Non-pigmented ciliary epithelial cell (primary cell): ENCODE measurements at regions not wholly inside any gene's neighbourhood (a gene's known extent, or its start where the extent isn't known, plus 50 kb on each side); places are given as distances from the start of the nearest gene placed in this dataset.
A peak's percentile ranks its signal among the peaks of the same experiment; 100 is the strongest.

Source experiments
- DNase-seq: peaks from one replicate; pipeline ENCODE4 v3.0.0-alpha.2; 2010; ENCODE audit warnings: low read depth

GRCh38 chr9:78601957-78602565, 305.1 kb downstream of the PSAT1 start:
- DNase-seq = no peak

- no peak for DNase-seq
Measured at GRCh38 chr9:78605041-78606000, 308.4 kb downstream of the PSAT1 start.

- no peak for DNase-seq
Measured at GRCh38 chr9:78606001-78606379, 309.1 kb downstream of the PSAT1 start.

- no peak for DNase-seq
Measured at GRCh38 chr9:78607853-78608252, 310.9 kb downstream of the PSAT1 start.

GRCh38 chr9:78609450-78609849, 312.5 kb downstream of the PSAT1 start:
- no peak for DNase-seq

- no peak for DNase-seq
Measured at GRCh38 chr9:78612091-78612490, 315.2 kb downstream of the PSAT1 start.

GRCh38 chr9:78613006-78613405, 316.1 kb downstream of the PSAT1 start:
- no peak for DNase-seq

- DNase-seq = no peak
Measured at GRCh38 chr9:78614892-78615291, 318.0 kb downstream of the PSAT1 start.

GRCh38 chr9:78615372-78615771, 318.4 kb downstream of the PSAT1 start:
- no peak for DNase-seq

GRCh38 chr9:78618735-78619134, 321.8 kb downstream of the PSAT1 start:
- DNase-seq = no peak

GRCh38 chr9:78620303-78620702, 323.4 kb downstream of the PSAT1 start:
- no peak for DNase-seq

- peak; percentile 30 for DNase-seq
Measured at GRCh38 chr9:78620764-78621163, 323.8 kb downstream of the PSAT1 start.

GRCh38 chr9:78622126-78622525, 325.2 kb downstream of the PSAT1 start:
- no peak for DNase-seq

- no peak for DNase-seq
Measured at GRCh38 chr9:78626971-78627370, 330.0 kb downstream of the PSAT1 start.

GRCh38 chr9:78630966-78631365, 334.0 kb downstream of the PSAT1 start:
- no peak for DNase-seq

GRCh38 chr9:78640728-78641127, 343.8 kb downstream of the PSAT1 start:
- DNase-seq = no peak

- no peak for DNase-seq
Measured at GRCh38 chr9:78644359-78644758, 347.4 kb downstream of the PSAT1 start.

- no peak for DNase-seq
Measured at GRCh38 chr9:78654324-78654723, 357.4 kb downstream of the PSAT1 start.

GRCh38 chr9:78663369-78663768, 366.4 kb downstream of the PSAT1 start:
- no peak for DNase-seq

- DNase-seq = no peak
Measured at GRCh38 chr9:78664370-78664769, 367.4 kb downstream of the PSAT1 start.

GRCh38 chr9:78666818-78667414, 370.0 kb downstream of the PSAT1 start:
- DNase-seq = no peak

- DNase-seq = no peak
Measured at GRCh38 chr9:78668148-78668832, 371.4 kb downstream of the PSAT1 start.
